OCI-LY1 (cell line): ENCODE measurements at regions not wholly inside any gene's neighbourhood (a gene's known extent, or its start where the extent isn't known, plus 50 kb on each side); places are given as distances from the start of the nearest gene placed in this dataset.

Source experiments
- H2AFZ ChIP-seq: fragments of 200-600 bp; sonication (generic), shearing (Covaris generic); 2 replicates; pipeline ENCODE4 v1.6.0; 2014; ENCODE audit warnings: antibody characterized with exemption, mild to moderate bottlenecking, low read length
- H3F3A ChIP-seq: fragments of 200-600 bp; sonication (generic), shearing (Covaris generic); 2 replicates; pipeline ENCODE4 v1.6.0; 2014; ENCODE audit warnings: mild to moderate bottlenecking, antibody characterized with exemption, low read length, moderate library complexity; ENCODE audit not compliant: insufficient read depth
- H3K27ac ChIP-seq: fragments of 200-600 bp; sonication (generic); 2 replicates; pipeline ENCODE4 v1.5.1; 2014; ENCODE audit warnings: low read length, mixed run types, mild to moderate bottlenecking, low read depth; ENCODE audit not compliant: poor library complexity, severe bottlenecking
- H3K27me3 ChIP-seq: fragments of 200-600 bp; sonication (generic); 2 replicates; pipeline ENCODE4 v1.6.0; 2014; ENCODE audit warnings: antibody characterized with exemption, mild to moderate bottlenecking, low read length, moderate library complexity; ENCODE audit not compliant: insufficient read depth
- H3K36me3 ChIP-seq: fragments of 200-600 bp; sonication (generic); 2 replicates; pipeline ENCODE4 v1.6.1; 2014; ENCODE audit warnings: mild to moderate bottlenecking, antibody characterized with exemption, low read length, moderate library complexity, mixed read lengths; ENCODE audit not compliant: insufficient read depth
- H3K4me1 ChIP-seq: fragments of 200-600 bp; sonication (generic); 2 replicates; pipeline ENCODE4 v1.5.1; 2014; ENCODE audit warnings: mild to moderate bottlenecking, low read length, moderate library complexity; ENCODE audit not compliant: insufficient read depth, severe bottlenecking
- H3K4me2 ChIP-seq: fragments of 200-600 bp; sonication (generic), shearing (Covaris generic); 2 replicates; pipeline ENCODE4 v1.6.1; 2014; ENCODE audit warnings: low read length
- H3K4me3 ChIP-seq: fragments of 200-600 bp; sonication (generic); 2 replicates; pipeline ENCODE4 v1.5.1; 2014; ENCODE audit warnings: low read length, low read depth, mild to moderate bottlenecking, mixed read lengths; ENCODE audit not compliant: poor library complexity, severe bottlenecking
- H3K79me2 ChIP-seq: fragments of 200-600 bp; shearing (Covaris generic); 2 replicates; pipeline ENCODE4 v1.6.1; 2016; ENCODE audit warnings: mixed run types, low read length, mixed read lengths; ENCODE audit not compliant: insufficient read depth
- H3K9ac ChIP-seq: fragments of 200-600 bp; sonication (generic), shearing (Covaris generic); 2 replicates; pipeline ENCODE4 v1.6.1; 2014; ENCODE audit warnings: mild to moderate bottlenecking, low read length, mixed read lengths
- H3K9me2 ChIP-seq: fragments of 200-600 bp; sonication (generic), shearing (Covaris generic); 2 replicates; pipeline ENCODE4 v1.6.1; 2014; ENCODE audit warnings: low read depth, mild to moderate bottlenecking, low read length, mixed read lengths
- H3K9me3 ChIP-seq: fragments of 200-600 bp; shearing (Covaris generic); 2 replicates; pipeline ENCODE4 v1.6.1; 2014; ENCODE audit warnings: low read length, mixed read lengths
- H4K20me1 ChIP-seq: fragments of 200-600 bp; sonication (generic), shearing (Covaris generic); 2 replicates; pipeline ENCODE4 v1.6.0; 2016; ENCODE audit warnings: mild to moderate bottlenecking, low read length; ENCODE audit not compliant: insufficient read depth
- EZH2 ChIP-seq: fragments of 200-600 bp; sonication (generic), shearing (Covaris generic); IDR thresholded peaks from 2 replicates; pipeline ENCODE4 v1.8.0; 2017; ENCODE audit warnings: borderline replicate concordance, mixed run types, mild to moderate bottlenecking, antibody characterized with exemption, low read length, moderate library complexity, mixed read lengths
- TF ChIP-seq, protein P1 (sequence below): fragments of 200-600 bp; sonication (generic), shearing (Covaris generic); IDR thresholded peaks from 2 replicates; pipeline ENCODE4 v1.5.1; 2017; ENCODE audit warnings: mild to moderate bottlenecking, antibody characterized with exemption, low read length, moderate library complexity, mixed read lengths

DNA sequence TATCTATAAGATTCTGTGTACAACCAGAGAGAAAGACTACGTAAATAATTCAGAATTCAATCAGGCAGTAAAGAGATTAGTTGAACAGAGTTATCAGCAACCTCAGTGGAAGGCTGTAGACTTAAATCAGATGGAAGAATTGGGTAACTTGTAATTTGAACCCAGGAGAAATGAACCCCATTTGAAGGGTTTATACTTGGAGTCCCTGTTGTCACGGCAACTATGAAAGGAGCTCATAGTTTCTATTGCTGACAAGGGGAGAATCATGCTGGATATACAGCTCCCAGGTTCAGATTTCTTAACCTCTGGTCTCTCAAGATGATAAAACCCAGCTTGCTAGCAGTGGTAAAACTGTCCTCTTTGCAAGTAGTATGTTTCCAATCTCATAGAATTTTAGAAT lies 54.4 kb upstream of the BMP4 start:
- H3K9ac ChIP-seq: no peak overlapping the region
- no peaks in the 10 kb centered on the region for H3K4me1 ChIP-seq
- H3K4me2 ChIP-seq: no peak overlapping the region
- H2AFZ ChIP-seq: no peak overlapping the region
- H3K79me2 ChIP-seq: no peaks in the 10 kb centered on the region
- H3K9me2 ChIP-seq: no peaks in the 10 kb centered on the region
- H3K36me3 ChIP-seq: no peaks in the 10 kb centered on the region
- H3K9me3 ChIP-seq: no peaks in the 10 kb centered on the region
- H3K27ac ChIP-seq: no peak overlapping the region
- H3K4me3 ChIP-seq: no peak overlapping the region
- H4K20me1 ChIP-seq: no peaks in the 10 kb centered on the region
- H3F3A ChIP-seq: no peaks in the 10 kb centered on the region
- TF ChIP-seq EZH2: no peak
- TF ChIP-seq, protein P1, sequence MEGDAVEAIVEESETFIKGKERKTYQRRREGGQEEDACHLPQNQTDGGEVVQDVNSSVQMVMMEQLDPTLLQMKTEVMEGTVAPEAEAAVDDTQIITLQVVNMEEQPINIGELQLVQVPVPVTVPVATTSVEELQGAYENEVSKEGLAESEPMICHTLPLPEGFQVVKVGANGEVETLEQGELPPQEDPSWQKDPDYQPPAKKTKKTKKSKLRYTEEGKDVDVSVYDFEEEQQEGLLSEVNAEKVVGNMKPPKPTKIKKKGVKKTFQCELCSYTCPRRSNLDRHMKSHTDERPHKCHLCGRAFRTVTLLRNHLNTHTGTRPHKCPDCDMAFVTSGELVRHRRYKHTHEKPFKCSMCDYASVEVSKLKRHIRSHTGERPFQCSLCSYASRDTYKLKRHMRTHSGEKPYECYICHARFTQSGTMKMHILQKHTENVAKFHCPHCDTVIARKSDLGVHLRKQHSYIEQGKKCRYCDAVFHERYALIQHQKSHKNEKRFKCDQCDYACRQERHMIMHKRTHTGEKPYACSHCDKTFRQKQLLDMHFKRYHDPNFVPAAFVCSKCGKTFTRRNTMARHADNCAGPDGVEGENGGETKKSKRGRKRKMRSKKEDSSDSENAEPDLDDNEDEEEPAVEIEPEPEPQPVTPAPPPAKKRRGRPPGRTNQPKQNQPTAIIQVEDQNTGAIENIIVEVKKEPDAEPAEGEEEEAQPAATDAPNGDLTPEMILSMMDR: no peak
- H3K27me3 ChIP-seq: no peaks in the 10 kb centered on the region

DNA sequence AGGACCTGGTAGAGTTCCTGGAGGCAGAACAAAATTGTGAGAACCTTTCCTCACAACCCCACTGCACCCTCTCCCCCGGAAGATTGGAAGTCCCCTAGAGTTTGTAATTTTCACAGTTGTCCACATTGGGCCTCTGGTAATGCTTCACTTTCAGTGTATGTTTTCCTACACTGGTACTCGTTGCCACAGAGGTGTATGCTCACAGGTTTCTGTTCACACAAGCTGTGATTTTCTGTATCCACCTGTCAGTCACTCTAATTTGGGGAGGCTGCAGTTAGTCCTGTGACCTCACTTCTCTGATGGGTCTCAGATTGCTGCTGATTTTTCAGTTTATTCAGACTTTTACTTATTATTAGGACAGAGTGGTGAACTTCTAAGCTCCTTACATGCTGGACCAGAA lies 66.4 kb upstream of the BMP4 start:
- Histone ChIP-seq H3K9ac (no peak overlapping the region), H3K4me1 (no peaks in the 10 kb centered on the region), H3K27ac (no peak overlapping the region), H3F3A (no peaks in the 10 kb centered on the region), H3K9me3 (no peaks in the 10 kb centered on the region), H4K20me1 (no peaks in the 10 kb centered on the region), H3K36me3 (no peaks in the 10 kb centered on the region), H3K4me3 (no peak overlapping the region), H2AFZ (no peak overlapping the region), H3K9me2 (no peaks in the 10 kb centered on the region), H3K4me2 (no peak overlapping the region), H3K27me3 (no peaks in the 10 kb centered on the region), H3K79me2 (no peaks in the 10 kb centered on the region)
- TF ChIP-seq, protein P1: no peak
- no peak for TF ChIP-seq EZH2

DNA sequence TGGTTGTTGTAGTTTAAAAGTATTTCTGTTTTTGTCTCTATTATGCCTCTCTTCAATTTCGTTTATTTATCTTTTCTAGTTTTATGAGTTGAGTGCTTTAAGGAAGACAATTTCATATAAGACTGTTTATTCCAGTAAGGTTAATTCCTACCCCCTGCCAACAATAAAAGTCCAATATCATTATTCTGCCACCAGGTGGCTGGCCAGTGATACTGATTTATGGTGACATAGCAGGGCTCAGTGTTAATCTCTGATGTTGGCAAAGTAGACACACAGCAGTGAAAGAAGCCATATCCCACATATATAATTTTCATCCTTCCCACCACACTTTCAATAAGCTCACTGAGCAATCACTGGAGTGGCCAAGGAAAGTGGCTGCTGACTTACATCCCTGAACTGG lies 69.0 kb upstream of the BMP4 start:
- Histone ChIP-seq H3K9me2 (no peaks in the 10 kb centered on the region), H3K27ac (no peak overlapping the region)

More for the DNA sequence above, 69.0 kb upstream of the BMP4 start:
- no peaks in the 10 kb centered on the region for H3K9me3 ChIP-seq
- no peaks in the 10 kb centered on the region for H3K36me3 ChIP-seq
- H4K20me1 ChIP-seq: no peaks in the 10 kb centered on the region
- no peaks in the 10 kb centered on the region for H3K27me3 ChIP-seq
- H3K9ac ChIP-seq: no peak overlapping the region
- no peaks in the 10 kb centered on the region for H3K4me1 ChIP-seq
- H3K79me2 ChIP-seq: no peaks in the 10 kb centered on the region
- no peaks in the 10 kb centered on the region for H3F3A ChIP-seq
- no peak overlapping the region for H2AFZ ChIP-seq
- TF ChIP-seq, protein P1: peak; percentile 48
- TF ChIP-seq EZH2: no peak
- no peak overlapping the region for H3K4me3 ChIP-seq
- H3K4me2 ChIP-seq: no peak overlapping the region
